ENCODE measurements at regions not wholly inside any gene's neighbourhood (a gene's known extent, or its start where the extent isn't known, plus 50 kb on each side); places are given as distances from the start of the nearest gene placed in this dataset.
A peak's percentile ranks its signal among the peaks of the same experiment; 100 is the strongest.
"Not testable (repeated sequence)": the region's sequence is repeated elsewhere in the genome, so short reads cannot be mapped to it uniquely, and the experiment has no call there.

DNA sequence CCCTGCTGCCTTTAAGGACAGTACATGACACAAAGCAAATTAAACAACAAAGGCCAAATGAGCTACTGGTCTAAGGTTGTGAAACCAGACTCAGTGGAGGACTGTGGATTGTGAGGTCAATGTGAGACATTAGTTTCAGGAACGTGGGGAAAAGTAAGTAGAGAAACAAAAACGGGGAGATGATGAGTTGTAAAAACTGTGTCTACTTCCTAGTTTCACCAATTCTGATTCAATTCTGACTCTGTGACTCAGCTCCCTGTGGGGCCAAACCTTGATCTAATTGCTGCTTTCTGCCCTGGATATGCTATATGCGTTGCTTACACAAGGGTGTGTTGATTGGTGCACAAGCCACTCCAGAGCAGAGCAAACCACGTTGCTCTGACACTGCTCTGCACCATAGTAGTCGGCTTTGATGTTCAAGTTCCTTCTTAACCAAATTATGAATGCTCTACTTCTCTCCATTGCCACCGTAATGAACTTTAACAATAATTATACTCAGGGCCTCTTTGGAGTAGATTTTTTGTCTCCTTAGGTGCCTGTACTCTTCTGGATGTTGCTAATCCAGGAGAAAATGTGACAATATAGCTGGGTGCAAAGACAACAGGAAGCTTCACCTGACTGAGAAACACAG, 1640.1 kb upstream of the CELF4 start:
- no peak for DNase-seq

- no peak for DNase-seq
Observed at GRCh38 chr18:39200153-39200552, 1634.6 kb upstream of the CELF4 start.

DNA sequence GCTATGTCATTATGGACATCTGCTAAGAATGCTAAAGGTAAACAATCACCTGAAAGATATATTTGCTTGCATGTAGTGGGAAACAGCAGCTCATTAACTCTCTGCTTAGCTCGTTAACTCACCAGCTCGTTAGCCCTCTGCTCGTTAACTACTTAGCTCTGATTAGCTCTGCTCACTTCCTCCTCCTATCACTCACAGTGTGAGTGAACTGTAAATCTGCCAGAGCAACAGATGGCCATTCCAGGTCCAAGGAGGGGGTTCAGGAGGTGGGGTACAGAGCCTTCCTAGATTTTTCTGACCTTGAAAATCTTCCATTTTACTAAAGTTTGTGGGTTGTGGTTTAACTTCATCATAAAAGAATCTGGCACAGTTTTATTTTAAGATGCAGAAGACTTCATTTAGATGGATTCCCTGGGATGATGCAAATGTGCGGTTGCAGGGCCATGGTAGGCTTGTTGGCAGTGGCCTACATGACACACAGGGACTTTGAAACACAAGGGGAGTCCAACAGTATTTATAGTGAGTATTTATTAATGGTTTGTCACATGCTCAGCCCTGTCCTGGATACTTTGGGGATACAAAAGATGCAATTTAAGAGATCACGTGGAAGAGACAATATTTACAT, 1633.7 kb upstream of the CELF4 start:
- no peak for DNase-seq

DNA sequence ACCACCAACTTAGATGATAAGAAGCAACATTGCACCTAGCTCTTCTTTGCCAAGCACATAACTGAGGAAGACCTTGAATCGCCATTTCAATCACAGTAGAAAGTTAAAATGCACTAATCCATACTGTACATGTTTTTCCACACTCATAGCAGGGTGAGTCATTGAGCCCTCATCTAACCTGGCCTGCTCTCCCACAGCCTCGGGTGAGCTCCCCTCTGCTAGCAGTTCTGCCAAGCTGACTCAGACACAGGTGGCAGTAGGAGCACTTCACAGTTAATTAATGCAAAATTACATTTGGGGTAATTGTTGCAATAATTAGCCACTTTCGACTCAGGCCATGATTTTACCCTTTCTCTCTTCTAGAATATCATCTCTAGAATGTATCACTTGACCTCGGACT, 1632.8 kb upstream of the CELF4 start:
- peak; percentile 27 for DNase-seq

- DNase-seq, result no peak
Observed at GRCh38 chr18:39191931-39192330, 1626.3 kb upstream of the CELF4 start.

- no peak for DNase-seq
Observed at GRCh38 chr18:39191058-39191457, 1625.5 kb upstream of the CELF4 start.

GRCh38 chr18:39190508-39190907, 1624.9 kb upstream of the CELF4 start:
- no peak for DNase-seq

GRCh38 chr18:39188278-39188677, 1622.7 kb upstream of the CELF4 start:
- DNase-seq, result no peak

- DNase-seq, result no peak
Observed at GRCh38 chr18:39186008-39186407, 1620.4 kb upstream of the CELF4 start.

DNA sequence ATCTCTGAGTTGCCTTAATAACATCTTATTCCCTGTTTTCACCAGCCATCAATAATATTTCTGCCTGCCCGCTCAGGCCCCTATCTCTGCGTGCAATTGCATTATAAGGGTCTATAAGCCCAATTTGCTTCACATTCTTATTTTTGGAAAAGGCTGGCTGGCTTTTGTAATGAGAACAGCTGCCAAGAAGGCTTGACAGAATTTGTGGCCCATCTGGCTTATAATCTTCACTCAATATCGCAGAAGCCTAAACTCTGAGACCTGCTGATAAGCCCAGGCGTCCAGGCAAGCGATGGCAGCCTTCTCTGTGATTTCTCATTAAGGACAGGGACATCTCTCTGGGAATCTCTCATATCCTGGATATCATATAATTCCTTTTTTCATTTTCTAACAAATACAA, 1618.6 kb upstream of the CELF4 start:
- no peak for DNase-seq

DNA sequence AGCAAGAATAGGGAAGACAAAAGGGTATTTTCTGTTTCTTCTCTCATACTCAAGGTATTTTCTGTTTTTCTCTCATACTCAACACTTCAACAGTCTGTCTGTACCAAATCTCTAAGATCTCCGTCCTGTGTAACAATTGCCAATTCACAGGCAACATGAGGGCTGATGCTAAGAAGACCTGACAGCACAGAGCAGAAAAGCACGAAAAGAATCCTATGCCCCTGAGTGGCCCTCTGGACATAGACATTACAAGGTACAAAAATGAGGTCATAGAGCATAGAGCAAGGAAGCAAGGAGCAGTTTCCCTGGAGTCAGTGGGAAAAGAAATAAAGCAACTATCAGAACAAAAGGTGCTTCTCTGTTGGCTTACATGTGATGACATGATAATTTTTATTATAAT, 1612.6 kb upstream of the CELF4 start:
- DNase-seq, result no peak

DNA sequence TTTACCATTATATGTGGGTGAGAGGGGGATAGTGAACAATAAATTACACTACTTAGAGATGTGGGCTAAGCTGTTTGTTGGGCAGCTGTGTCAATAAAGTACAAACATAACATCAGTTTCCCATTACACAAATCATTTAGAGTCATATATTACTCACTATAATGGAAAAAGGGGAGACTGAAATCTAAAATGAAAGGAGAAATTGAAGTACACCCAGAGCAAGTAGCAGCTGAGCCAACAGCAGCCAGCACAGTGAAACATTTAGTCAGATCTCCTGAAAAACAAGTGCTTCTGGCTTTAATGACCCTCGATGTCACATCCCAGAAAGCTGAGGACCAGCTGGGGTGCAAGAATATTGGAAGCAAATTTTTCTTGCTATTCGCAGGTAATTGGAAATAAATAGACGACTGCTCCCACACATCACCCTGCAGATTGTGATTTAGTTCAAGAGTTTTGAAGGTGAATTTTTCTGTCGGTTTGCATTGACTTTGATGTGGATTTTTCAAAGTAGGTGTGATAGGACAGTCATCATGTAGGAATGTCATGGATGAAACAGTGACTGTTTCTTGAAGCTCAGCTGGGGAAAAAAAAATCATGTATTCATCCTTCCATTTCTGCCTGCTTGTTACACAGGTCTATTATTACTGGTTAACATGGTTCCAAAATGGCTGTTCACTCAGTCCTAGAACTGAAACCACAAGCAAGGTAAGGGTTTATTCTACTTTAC, 1607.3 kb upstream of the CELF4 start:
- DNase-seq, result no peak

DNA sequence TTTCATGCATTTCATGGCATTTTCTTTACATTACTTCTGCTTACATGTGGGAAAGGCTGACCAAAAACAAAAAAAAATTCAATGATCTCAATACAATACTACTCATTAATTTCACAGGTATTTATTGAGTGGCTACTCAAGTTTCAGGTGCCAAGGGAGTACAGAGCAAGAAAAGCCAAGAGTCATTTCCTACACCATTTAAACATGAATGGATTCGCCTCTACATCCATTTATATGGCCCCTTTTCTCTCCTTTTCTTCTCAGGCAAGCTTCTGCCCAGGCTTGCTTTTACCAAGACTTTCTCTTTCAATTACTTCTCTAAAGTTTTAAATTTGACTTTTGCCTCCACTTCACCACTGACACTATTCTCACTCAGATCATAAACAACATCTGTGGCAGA, 1603.1 kb upstream of the CELF4 start:
- DNase-seq, result no peak

DNA sequence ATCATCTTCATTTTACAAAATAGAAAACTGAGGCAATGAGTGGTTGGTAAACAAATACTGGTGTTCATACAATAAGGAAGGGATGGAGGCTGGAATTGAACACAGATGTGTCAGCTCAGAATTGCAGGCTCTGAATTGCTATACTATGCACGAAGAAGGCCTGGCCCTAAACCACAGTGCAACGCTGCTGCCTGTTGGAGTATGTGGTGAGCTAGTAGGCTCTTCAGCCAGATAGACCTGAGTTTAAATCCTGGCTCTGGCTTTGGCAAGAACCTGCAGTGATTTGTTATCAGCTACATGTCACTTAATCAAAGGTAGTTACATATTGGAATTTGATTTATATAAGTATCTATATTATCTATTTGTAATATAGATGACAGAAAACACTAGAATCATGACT, 1602.4 kb upstream of the CELF4 start:
- no peak for DNase-seq

- DNase-seq, result no peak
Observed at GRCh38 chr18:39166776-39167175, 1601.2 kb upstream of the CELF4 start.

- no peak for DNase-seq
Observed at GRCh38 chr18:39162013-39162827, 1596.6 kb upstream of the CELF4 start.

- DNase-seq, result no peak
Observed at GRCh38 chr18:39149211-39149806, 1583.7 kb upstream of the CELF4 start.

DNA sequence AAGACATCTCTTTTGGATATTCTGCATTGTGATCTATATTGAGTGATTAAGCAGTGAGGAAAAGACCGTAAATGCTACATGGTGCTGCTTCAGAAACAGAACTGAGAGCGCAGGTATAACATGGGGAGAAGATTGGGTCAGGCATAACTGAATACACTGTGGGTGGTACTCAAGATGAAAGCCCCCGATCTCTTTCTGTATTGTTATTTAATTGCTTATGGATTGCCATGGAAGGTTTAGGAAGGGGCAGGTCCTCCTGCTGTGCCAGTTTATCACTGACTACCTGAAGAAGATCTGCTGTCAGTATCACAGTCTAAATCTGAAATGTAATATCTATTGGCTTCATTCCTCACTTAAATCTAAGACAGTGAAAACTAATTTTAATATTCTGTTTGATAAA, 1568.7 kb upstream of the CELF4 start:
- DNase-seq, result no peak

DNA sequence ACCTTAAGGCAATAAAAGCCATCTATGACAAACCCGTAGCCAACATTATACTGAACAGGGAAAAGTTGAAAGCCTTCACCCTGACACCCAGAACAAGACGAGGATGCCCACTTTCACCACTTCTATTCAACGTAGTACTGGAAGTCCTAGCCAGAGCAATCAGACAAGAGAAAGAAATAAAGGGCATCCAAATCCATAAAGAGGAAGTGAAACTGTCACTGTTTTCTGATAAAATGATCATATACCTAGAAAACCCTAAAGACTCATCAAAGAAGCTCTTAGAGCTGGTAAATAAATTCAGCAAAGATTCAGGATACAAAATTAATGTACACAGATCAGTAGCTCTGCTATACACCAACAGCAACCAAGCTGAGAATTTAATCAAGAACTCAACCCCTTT, 1561.9 kb upstream of the CELF4 start:
- not testable (repeated sequence) for DNase-seq

- no peak for DNase-seq
Observed at GRCh38 chr18:39113790-39114189, 1548.2 kb upstream of the CELF4 start.

DNA sequence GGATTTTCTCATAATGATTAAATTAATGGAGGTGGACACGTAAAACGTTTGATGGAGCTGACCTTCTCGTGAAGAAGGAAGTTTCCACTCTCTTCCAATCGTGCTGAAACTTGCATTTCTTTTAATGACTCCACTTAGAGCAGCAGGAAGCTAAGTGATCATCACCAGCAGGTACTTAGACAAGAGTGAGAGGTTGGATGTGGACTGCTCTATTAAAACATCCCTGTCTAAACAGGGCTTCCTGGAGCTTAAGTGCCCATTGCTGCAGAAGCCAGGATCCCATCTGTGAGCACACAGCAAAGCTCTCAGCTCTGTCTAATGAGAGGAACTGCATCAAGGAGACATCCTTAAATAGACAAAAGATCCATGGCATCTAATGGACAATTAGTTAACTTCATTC, 1539.5 kb upstream of the CELF4 start:
- no peak for DNase-seq

- DNase-seq, result no peak
Observed at GRCh38 chr18:39072970-39073369, 1507.4 kb upstream of the CELF4 start.

DNA sequence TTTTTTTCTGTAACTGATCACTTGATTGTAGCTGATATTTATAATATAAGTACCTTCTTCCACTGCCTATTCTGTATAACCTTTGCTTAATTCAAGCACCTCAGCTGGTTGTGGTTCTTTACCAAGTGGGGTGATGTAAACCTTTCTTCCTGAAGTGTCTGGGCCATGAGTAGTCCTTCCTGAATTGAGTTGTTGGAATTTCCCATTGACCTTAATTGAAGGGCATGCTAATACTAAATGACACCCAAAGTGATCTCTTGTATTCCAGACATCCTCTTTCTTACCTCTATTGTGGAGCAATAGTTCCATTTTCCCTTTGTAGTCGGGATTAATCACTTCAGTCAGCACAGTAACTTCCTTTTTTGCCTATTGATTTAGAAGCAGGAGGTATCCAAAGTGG, 1496.8 kb upstream of the CELF4 start:
- DNase-seq, result no peak
